Neural crest cell (in vitro differentiated cells): ENCODE measurements at regions not wholly inside any gene's neighbourhood (a gene's known extent, or its start where the extent isn't known, plus 50 kb on each side); places are given as distances from the start of the nearest gene placed in this dataset.

ENCODE experiments used
- DNase-seq: peaks from one replicate; pipeline ENCODE4 v3.0.0; 2021; ENCODE audit warnings: low read depth, mixed read lengths, low spot score
- H3K27ac Mint-ChIP-seq: one replicate; pipeline ENCODE4 v1.8.0; 2021; ENCODE audit warnings: mild to moderate bottlenecking, mixed read lengths; ENCODE audit not compliant: unreplicated experiment
- H3K27me3 Mint-ChIP-seq: 2 replicates; pipeline ENCODE4 v1.8.0; 2021; ENCODE audit warnings: low read depth, mild to moderate bottlenecking, mixed read lengths
- H3K36me3 Mint-ChIP-seq: 2 replicates; pipeline ENCODE4 v1.8.0; 2021; ENCODE audit warnings: low read depth, mild to moderate bottlenecking, mixed read lengths
- H3K4me1 Mint-ChIP-seq: 2 replicates; pipeline ENCODE4 v1.8.0; 2021; ENCODE audit warnings: mixed read lengths
- H3K4me3 Mint-ChIP-seq: one replicate; pipeline ENCODE4 v1.8.0; 2021; ENCODE audit warnings: mild to moderate bottlenecking, mixed read lengths
- H3K9me3 Mint-ChIP-seq: 2 replicates; pipeline ENCODE4 v1.8.0; 2021; ENCODE audit warnings: mixed read lengths
- TF ChIP-seq, protein P1 (sequence below): fragments of 200-600 bp; sonication (generic); conservative IDR thresholded peaks from 2 replicates; pipeline ENCODE4 v1.5.0; 2021; ENCODE audit warnings: antibody characterized with exemption, mild to moderate bottlenecking

DNA sequence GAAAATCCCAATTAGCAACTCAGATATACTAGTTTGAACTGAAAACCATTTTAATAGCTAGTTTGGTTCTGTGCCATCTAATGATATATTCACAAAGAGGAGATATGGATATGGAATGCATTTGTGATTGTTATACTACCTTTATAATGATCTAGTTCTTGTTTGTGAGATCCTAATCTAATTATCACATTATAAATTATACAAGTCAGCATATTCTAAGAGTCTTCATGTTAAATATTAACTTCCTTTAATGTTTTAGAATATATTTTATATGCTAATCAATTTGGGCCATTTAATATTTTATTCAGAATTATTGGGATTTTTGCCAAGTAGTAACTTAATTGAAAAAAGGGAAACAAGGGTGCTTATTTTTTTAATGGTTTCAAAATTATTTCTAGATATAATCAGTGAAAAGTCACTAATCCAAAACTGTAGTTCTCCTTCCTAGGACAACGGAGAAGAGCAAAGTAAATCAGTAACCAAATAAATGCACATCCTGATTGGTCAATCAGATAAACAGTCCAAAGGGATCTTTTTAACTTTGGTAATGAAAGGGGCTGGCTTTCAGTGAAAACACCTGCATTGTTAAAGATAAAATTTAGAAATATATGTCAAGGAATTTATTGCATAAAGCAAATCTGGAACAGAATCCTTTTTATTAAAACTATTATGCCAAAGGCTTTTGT lies 173.9 kb upstream of the MEOX2 start:
- Mint-ChIP-seq H3K4me1 (peaks cover 4% of the 10 kb centered on the region), H3K27me3 (no peaks in the 10 kb centered on the region), H3K36me3 (no peaks in the 10 kb centered on the region), H3K4me3 (no peak overlapping the region), H3K27ac (no peak overlapping the region), H3K9me3 (no peaks in the 10 kb centered on the region)
- TF ChIP-seq, protein P1, sequence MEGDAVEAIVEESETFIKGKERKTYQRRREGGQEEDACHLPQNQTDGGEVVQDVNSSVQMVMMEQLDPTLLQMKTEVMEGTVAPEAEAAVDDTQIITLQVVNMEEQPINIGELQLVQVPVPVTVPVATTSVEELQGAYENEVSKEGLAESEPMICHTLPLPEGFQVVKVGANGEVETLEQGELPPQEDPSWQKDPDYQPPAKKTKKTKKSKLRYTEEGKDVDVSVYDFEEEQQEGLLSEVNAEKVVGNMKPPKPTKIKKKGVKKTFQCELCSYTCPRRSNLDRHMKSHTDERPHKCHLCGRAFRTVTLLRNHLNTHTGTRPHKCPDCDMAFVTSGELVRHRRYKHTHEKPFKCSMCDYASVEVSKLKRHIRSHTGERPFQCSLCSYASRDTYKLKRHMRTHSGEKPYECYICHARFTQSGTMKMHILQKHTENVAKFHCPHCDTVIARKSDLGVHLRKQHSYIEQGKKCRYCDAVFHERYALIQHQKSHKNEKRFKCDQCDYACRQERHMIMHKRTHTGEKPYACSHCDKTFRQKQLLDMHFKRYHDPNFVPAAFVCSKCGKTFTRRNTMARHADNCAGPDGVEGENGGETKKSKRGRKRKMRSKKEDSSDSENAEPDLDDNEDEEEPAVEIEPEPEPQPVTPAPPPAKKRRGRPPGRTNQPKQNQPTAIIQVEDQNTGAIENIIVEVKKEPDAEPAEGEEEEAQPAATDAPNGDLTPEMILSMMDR, result no peak
- DNase-seq, result no peak

- Mint-ChIP-seq H3K9me3 (no peaks in the 10 kb centered on the region), H3K4me3 (no peak overlapping the region), H3K27ac (no peak overlapping the region), H3K4me1 (peaks cover 6% of the 10 kb centered on the region), H3K27me3 (no peaks in the 10 kb centered on the region), H3K36me3 (no peaks in the 10 kb centered on the region)
- no peak for DNase-seq
- TF ChIP-seq, protein P1, result no peak
Observed at GRCh38 chr7:15857026-15857425, 170.5 kb upstream of the MEOX2 start.

GRCh38 chr7:15856311-15856710 lies 169.8 kb upstream of the MEOX2 start:
- TF ChIP-seq, protein P1, result no peak
- peaks cover 6% of the 10 kb centered on the region for H3K4me1 Mint-ChIP-seq

DNA sequence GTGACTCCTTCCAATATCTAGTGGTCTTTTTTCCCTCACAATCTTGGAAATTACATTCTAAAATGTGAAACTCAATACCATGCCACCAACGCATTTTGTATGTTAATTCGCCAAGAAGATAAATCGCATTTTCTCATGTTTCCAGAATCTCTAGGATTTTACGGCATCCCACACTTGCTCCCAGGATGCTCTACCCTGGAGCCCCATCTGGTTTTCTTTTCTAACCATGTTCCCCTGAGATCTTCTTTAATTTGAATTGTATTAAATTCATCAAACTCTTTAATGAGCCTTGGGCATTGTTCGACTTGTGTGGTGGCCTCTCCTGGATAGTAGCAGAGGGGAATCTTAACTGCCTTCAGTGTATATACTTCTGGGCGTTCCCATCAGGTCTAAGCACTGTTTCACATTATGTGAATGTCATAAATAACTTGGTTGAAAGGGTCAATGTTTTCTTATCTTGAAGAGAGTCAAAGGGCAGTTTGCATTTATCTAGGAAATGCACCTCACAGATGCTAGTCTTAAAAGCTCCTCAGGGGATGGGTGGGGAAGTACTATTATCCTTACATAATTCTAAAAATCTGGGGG lies 169.1 kb upstream of the MEOX2 start:
- no peak overlapping the region for H3K27ac Mint-ChIP-seq
- DNase-seq, result no peak
- H3K36me3 Mint-ChIP-seq, result no peaks in the 10 kb centered on the region
- peaks cover 6% of the 10 kb centered on the region for H3K4me1 Mint-ChIP-seq
- TF ChIP-seq, protein P1, result no peak
- no peak overlapping the region for H3K4me3 Mint-ChIP-seq
- H3K27me3 Mint-ChIP-seq, result no peaks in the 10 kb centered on the region
- no peaks in the 10 kb centered on the region for H3K9me3 Mint-ChIP-seq

More at GRCh38 chr7:15856311-15856710, 169.8 kb upstream of the MEOX2 start:
- H3K27ac Mint-ChIP-seq, result no peak overlapping the region
- H3K9me3 Mint-ChIP-seq, result no peaks in the 10 kb centered on the region
- no peaks in the 10 kb centered on the region for H3K36me3 Mint-ChIP-seq
- H3K27me3 Mint-ChIP-seq, result no peaks in the 10 kb centered on the region
- H3K4me3 Mint-ChIP-seq, result no peak overlapping the region
- no peak for DNase-seq

- Mint-ChIP-seq H3K27ac (no peak overlapping the region), H3K4me1 (peaks cover 6% of the 10 kb centered on the region), H3K27me3 (no peaks in the 10 kb centered on the region), H3K36me3 (no peaks in the 10 kb centered on the region), H3K4me3 (no peak overlapping the region), H3K9me3 (no peaks in the 10 kb centered on the region)
- no peak for DNase-seq
- TF ChIP-seq, protein P1, result no peak
Observed at GRCh38 chr7:15854841-15855524, 168.5 kb upstream of the MEOX2 start.
